ENCODE measurements at regions not wholly inside any gene's neighbourhood (a gene's known extent, or its start where the extent isn't known, plus 50 kb on each side); places are given as distances from the start of the nearest gene placed in this dataset.
"Not testable (repeated sequence)": the region's sequence is repeated elsewhere in the genome, so short reads cannot be mapped to it uniquely, and the experiment has no call there.

GRCh38 chr4:155047755-155048154 is 160.7 kb upstream of the NPY2R start:
- Histone ChIP-seq H3K27me3 (ENCODE audit: control insufficient read depth, insufficient read depth, low read length) (no peaks in the 10 kb centered on the region), H3K4me3 (ENCODE audit: low read depth, low read length) (no peak overlapping the region), H3K36me3 (ENCODE audit: control insufficient read depth, insufficient read depth, low read length) (no peaks in the 10 kb centered on the region)
- DNase-seq (ENCODE audit: low read depth): no peak
- TF ChIP-seq CTCF (IDR thresholded peaks at IDR 0.05; ENCODE audit: insufficient read depth, low read length, poor library complexity, severe bottlenecking): no peak

GRCh38 chr4:155054042-155054441 is 154.4 kb upstream of the NPY2R start:
- DNase-seq (ENCODE audit: low read depth); H3K36me3 ChIP-seq (ENCODE audit: control insufficient read depth, insufficient read depth, low read length); H3K4me3 ChIP-seq (ENCODE audit: low read depth, low read length); H3K27me3 ChIP-seq (ENCODE audit: control insufficient read depth, insufficient read depth, low read length): not testable (repeated sequence)

GRCh38 chr4:155060419-155060818 is 148.0 kb upstream of the NPY2R start:
- Histone ChIP-seq H3K27me3 (ENCODE audit: control insufficient read depth, insufficient read depth, low read length) (no peaks in the 10 kb centered on the region), H3K36me3 (ENCODE audit: control insufficient read depth, insufficient read depth, low read length) (no peaks in the 10 kb centered on the region), H3K4me3 (ENCODE audit: low read depth, low read length) (no peak overlapping the region)
- DNase-seq (ENCODE audit: low read depth): no peak
- TF ChIP-seq CTCF (IDR thresholded peaks at IDR 0.05; ENCODE audit: insufficient read depth, low read length, poor library complexity, severe bottlenecking): no peak

- no peaks in the 10 kb centered on the region for H3K27me3 ChIP-seq (ENCODE audit: control insufficient read depth, insufficient read depth, low read length)
- DNase-seq (ENCODE audit: low read depth): no peak
- no peak overlapping the region for H3K4me3 ChIP-seq (ENCODE audit: low read depth, low read length)
- H3K36me3 ChIP-seq (ENCODE audit: control insufficient read depth, insufficient read depth, low read length): no peaks in the 10 kb centered on the region
- no peak for TF ChIP-seq CTCF (IDR thresholded peaks at IDR 0.05; ENCODE audit: insufficient read depth, low read length, poor library complexity, severe bottlenecking)
Observed at GRCh38 chr4:155060873-155061272, 147.6 kb upstream of the NPY2R start.

- DNase-seq (ENCODE audit: low read depth): no peak
- Histone ChIP-seq H3K36me3 (ENCODE audit: control insufficient read depth, insufficient read depth, low read length) (no peaks in the 10 kb centered on the region), H3K27me3 (ENCODE audit: control insufficient read depth, insufficient read depth, low read length) (no peaks in the 10 kb centered on the region), H3K4me3 (ENCODE audit: low read depth, low read length) (no peak overlapping the region)
- TF ChIP-seq CTCF (IDR thresholded peaks at IDR 0.05; ENCODE audit: insufficient read depth, low read length, poor library complexity, severe bottlenecking): no peak
Observed at GRCh38 chr4:155062948-155063347, 145.5 kb upstream of the NPY2R start.

- H3K4me3 ChIP-seq (ENCODE audit: low read depth, low read length); H3K36me3 ChIP-seq (ENCODE audit: control insufficient read depth, insufficient read depth, low read length); DNase-seq (ENCODE audit: low read depth); H3K27me3 ChIP-seq (ENCODE audit: control insufficient read depth, insufficient read depth, low read length): not testable (repeated sequence)
Observed at GRCh38 chr4:155064934-155065333, 143.5 kb upstream of the NPY2R start.

- H3K36me3 ChIP-seq (ENCODE audit: control insufficient read depth, insufficient read depth, low read length): no peaks in the 10 kb centered on the region
- no peak overlapping the region for H3K4me3 ChIP-seq (ENCODE audit: low read depth, low read length)
- H3K27me3 ChIP-seq (ENCODE audit: control insufficient read depth, insufficient read depth, low read length): no peaks in the 10 kb centered on the region
- no peak for TF ChIP-seq CTCF (IDR thresholded peaks at IDR 0.05; ENCODE audit: insufficient read depth, low read length, poor library complexity, severe bottlenecking)
- no peak for DNase-seq (ENCODE audit: low read depth)
Observed at GRCh38 chr4:155066871-155067270, 141.6 kb upstream of the NPY2R start.
